A172 (cell line): ENCODE measurements at regions not wholly inside any gene's neighbourhood (a gene's known extent, or its start where the extent isn't known, plus 50 kb on each side); places are given as distances from the start of the nearest gene placed in this dataset.
A peak's percentile ranks its signal among the peaks of the same experiment; 100 is the strongest.
"Not testable (repeated sequence)": the region's sequence is repeated elsewhere in the genome, so short reads cannot be mapped to it uniquely, and the experiment has no call there.

Experiments used
- DNase-seq: peaks from one replicate; pipeline ENCODE4 v3.0.0-alpha.2; 2015; ENCODE audit warnings: low spot score

DNA sequence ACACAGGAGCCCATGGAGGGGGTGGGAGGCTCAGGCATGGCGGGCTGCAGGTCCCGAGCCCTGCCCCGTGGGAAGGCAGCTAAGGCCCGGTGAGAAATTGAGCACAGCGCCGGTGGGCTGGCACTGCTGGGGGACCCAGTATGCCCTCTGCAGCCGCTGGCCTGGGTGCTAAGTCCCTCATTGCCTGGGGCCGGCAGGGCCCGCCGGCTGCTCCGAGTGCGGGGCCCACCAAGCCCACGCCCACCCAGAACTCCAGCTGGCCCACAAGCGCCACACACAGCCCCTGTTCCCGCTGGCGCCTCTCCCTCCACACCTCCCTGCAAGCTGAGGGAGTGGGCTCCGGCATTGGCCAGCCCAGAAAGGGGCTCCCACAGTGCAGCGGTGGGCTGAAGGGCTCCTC, 625.2 kb upstream of the CITED2 start:
- not testable (repeated sequence) for DNase-seq

DNA sequence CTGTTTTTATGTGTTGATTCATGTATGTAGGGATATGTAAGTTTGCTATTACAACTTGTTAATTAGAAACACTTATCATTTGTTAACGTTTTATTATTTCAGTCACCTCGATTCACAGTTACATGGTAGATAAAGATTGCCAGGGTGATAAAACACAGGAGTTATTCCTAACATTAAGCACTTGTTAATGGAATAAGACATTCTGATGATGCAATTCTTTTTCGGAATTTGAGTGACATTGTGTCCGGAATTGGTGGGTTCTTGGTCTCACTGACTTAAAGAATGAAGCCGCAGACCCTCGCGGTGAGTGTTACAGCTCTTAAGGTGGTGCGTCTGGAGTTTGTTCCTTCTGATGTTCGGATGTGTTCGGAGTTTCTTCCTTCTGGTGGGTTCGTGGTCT, 624.0 kb upstream of the CITED2 start:
- DNase-seq, result not testable (repeated sequence)

- peak; percentile 68 for DNase-seq
Measured at GRCh38 chr6:139996253-139996834, 621.9 kb upstream of the CITED2 start.

GRCh38 chr6:139994998-139995397, 620.5 kb upstream of the CITED2 start:
- no peak for DNase-seq

DNA sequence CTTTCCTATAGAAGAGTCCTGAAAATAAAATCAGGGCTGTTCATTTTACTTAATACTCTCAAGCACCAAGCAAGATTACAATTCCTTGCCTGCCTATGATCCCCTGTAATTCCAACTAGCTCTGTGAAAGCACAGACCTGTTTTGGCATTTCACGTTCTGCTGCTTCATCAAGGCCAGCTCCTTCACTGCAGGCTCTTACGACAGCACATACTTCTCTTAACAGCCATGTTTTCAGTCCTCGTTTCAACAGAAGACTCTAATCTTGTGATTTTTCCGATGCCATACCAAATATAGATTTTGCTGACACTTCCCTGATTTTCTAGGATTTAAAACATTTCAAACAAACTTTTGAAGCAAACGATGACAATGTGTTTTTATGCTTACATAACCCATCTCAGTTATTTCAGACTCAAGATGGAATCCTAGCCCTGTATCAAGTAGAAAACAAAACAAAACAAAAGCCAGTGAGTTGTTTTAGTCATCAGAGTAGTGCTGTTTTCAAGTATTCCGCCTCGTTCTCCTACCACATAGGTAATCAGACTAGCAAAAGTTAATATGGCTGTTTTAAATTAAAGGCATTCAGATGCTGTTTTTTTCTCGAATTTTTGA, 616.5 kb upstream of the CITED2 start:
- DNase-seq, result no peak

DNA sequence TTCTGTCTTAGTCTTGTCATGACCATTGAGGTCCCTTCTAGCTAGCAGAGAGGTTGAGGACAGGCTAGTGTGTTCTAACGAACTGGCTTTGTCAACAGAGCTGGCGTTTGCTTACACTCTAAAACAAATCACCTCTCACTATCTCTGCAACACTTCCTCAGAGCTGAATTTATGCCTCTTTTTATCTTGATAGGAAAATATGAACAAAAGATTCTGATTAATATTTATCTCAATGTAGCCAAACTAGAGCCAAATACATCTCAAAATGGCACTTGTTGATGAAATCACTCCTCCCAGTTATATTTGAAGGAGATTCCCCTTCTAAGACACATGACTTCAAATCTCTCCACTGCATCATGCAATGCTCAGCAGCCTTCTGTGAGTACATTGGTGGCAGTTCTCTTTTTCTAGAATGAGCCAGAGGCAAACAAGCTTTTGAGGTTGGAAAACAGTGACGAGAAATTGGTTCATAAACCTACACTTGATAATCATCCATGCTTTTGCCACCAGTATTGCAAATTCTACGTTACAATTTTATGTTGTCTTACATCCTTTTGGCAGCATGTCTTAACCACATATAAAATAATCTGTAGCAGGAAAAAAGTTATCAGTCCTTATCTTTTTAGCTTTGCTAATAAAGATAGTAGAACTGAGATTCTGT, 615.7 kb upstream of the CITED2 start:
- no peak for DNase-seq

DNA sequence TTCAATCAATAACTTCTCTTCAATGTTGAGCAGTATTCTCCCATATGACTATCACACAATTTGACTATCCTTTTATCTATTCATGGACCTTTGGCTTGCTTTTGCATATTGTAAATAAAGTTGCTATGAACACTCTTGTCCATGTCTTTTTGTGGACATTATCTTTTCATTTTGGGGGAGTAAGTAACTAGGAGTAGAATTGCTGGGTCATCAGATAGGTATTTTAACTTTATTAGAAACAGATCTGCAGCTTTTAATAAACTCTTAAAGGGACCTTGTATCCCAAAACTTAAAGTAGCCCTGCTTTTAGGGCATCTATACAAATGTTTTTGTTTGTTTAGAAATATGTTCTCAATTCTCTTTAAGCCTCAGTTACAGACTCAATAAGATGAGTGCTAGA, 614.2 kb upstream of the CITED2 start:
- no peak for DNase-seq

GRCh38 chr6:139987091-139987490, 612.6 kb upstream of the CITED2 start:
- DNase-seq, result no peak

DNA sequence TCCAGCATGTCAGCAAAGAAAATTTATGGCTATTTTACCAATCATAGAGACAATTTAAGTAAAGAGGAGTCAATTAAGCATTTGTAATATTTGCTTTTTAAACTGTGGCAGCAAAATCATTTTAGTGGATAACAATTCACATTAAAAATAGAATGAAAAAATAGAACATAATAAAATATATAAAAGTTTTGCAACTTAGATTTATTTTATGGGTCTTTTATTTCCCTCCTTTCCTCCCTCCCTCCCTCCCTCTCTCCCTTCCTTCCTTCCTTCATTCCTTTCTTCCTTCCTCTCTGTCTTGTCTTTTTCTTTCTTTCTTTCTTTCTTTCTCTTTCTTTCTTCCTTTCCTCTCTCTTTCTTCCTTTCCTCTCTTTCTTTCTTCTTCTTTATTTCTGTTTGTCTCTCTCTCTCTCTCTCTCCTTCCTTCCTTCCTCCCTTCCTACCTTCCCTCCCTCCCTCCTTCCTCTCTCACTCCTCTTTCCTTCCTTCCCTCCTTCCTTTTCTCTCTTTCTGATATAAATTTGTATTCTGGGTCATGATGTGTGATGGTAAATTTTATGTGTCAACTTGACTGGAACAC, 610.9 kb upstream of the CITED2 start:
- DNase-seq, result no peak

DNA sequence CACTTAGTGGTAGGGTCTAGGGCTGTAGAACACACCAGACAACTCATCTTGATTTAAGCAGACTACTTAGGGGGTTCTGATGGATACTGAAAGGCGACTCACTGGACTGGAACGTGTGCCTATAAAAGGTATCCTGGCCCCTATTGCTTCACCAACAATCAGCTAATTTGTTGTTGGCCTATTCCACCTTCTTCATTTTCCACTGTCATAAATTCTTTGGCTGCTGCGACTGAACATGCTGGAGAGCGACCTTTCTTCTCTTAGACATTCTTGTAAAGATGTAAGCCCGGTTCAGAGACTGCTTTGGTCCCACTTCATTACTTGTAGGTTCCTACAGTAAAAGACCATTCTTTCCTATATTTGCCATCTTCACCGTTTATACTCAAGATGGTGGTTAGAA, 609.9 kb upstream of the CITED2 start:
- DNase-seq, result no peak

DNA sequence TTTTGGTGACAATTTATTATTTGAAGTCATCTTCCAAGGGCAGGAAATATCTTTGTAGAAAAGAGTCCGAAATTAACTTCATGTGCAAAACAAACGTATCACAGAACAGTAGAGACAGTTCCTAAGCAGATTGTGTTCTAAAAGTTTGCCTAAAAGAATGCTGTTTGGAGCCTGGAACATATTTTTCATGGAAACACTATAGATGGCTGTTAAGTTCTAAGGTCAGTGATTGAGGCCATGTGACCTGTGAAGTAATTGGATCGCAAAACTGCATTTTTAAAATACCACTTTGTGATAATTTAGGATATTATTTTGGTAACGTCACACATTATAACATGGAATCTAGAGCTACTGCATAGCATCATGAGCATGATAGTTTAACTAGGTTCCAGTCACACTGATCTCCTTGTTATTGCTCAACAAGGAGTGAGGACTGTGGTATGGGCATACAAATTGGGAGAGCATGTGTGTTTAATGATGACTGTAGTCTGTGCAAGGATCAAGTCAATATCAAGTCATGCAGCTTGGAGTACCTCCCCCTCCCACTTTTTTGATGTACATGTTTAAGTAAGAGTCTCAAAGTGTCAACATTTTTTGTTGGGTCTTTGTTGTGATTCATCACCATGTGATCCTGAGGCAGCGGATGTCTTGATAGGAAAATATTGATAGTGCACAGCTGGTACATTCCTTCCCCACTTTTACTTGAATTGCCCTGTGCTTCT, 609.3 kb upstream of the CITED2 start:
- peak; percentile 41 for DNase-seq

DNA sequence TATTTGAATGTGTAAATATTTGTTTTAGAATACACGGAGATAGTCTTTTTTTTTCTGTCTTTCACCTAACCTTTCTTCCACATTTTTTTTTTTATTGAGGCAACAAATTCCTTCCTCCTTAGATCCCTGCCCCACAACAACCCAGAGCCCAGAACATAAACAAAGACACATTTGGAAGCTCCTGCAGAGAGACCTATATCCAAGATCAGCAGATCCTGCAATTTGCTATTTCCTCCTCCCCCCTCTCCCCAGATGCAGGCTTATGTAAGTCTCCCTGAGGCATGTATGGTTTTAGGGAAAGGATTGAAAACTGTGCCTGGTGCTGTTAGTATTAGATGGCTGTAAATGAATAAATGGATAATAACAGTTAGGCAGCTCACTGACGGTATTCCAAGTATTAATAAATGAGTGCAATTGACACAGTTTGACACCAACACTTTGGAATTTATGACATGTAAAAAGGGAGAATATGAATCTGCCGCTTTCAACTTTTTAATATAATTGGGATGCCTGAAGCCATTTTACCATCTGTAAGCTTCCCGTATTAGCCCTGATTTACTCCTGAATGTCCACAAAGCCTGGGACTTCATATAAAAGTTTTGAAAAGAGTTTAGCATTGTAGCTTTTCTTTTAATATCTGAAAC, 608.3 kb upstream of the CITED2 start:
- DNase-seq, result no peak

GRCh38 chr6:139982195-139982594, 607.7 kb upstream of the CITED2 start:
- no peak for DNase-seq

GRCh38 chr6:139981768-139982181, 607.3 kb upstream of the CITED2 start:
- no peak for DNase-seq

DNA sequence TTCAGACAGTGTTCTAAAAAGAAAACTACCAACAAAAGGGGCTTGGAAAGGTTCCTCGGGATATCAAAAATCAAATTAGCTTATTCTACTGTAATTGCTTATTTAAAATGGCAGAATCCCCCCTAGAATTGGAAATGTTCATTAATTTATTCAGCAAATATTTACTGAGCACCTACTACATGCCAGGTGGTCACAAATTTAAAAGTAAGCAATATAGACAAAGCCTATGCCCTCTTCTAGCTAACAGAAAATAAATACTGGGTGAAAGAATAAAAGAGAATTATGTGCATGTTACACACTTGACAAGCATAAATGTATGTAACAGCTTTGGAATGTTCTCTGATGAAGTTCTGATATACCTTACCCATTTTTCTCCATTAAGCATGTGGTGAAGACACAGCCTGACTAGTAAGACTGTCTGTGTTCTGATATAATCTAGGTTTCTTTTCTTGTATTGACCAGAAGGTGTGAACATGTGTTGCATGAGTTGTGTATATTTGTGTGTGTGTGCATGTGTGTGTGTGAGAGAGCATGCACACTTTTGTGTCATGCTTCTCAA, 606.7 kb upstream of the CITED2 start:
- DNase-seq, result no peak

- DNase-seq, result not testable (repeated sequence)
Measured at GRCh38 chr6:139980631-139981030, 606.2 kb upstream of the CITED2 start.

- no peak for DNase-seq
Measured at GRCh38 chr6:139979021-139979725, 604.7 kb upstream of the CITED2 start.

- peak; percentile 58 for DNase-seq
Measured at GRCh38 chr6:139977887-139978332, 603.5 kb upstream of the CITED2 start.

DNA sequence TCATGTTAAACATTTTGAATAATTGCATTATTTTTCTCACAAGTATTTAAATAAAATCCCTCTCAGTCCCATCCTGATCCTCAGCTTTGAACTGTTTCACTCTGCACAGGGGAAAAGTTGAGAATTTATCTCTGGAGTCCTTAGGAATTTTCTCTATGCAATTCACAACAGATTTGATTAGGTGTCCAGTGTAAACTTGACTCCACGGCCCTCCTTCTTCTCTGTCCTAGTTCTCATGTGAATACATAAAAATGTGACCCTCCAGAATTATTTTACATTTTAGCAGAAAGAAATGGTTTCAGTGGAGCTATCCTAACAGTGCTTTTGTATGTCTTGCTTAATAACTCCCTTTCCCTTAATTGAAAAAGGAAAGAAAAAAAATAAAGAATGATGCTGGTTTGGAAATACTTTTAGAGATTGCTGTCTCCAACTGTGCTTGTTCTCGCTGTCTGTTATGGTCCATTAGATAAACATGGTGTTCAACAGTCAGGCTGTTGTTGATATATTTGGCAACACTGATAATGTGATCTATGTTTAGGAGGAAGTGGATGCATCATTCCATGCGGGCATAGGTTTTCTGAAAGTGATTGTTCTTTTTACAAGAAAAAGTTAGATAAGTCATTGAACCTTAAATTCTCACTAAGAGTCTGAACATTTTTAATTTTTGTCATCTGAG, 599.4 kb upstream of the CITED2 start:
- no peak for DNase-seq

- no peak for DNase-seq
Measured at GRCh38 chr6:139972116-139972515, 597.7 kb upstream of the CITED2 start.
